ENCODE measurements at regions not wholly inside any gene's neighbourhood (a gene's known extent, or its start where the extent isn't known, plus 50 kb on each side); places are given as distances from the start of the nearest gene placed in this dataset.

GRCh38 chr16:65773301-65773874 is 593.1 kb upstream of the CDH5 start:
- Histone ChIP-seq H3K79me2 (ENCODE audit: control insufficient read depth, insufficient read depth, low read length) (no peaks in the 10 kb centered on the region), H3K27me3 (ENCODE audit: control insufficient read depth, insufficient read depth, low read length) (no peaks in the 10 kb centered on the region), H3K27ac (ENCODE audit: insufficient read depth, low read length) (no peak overlapping the region), H3K4me3 (replicated peaks in 1 of 4; ENCODE audit: control extremely low read depth in 1 of 4, insufficient read depth in 1 of 4, low read depth in 3 of 4, low read length in 4 of 4) (no peak overlapping the region), H3K4me1 (ENCODE audit: control insufficient read depth, extremely low read depth, insufficient read depth, low read length) (no peaks in the 10 kb centered on the region), H4K20me1 (ENCODE audit: control insufficient read depth, extremely low read depth, insufficient read depth, low read length) (no peaks in the 10 kb centered on the region), H3K4me2 (ENCODE audit: extremely low read depth, insufficient read depth, low read length) (no peak overlapping the region), H2AFZ (ENCODE audit: low read length) (no peak overlapping the region), H3K36me3 (ENCODE audit: control insufficient read depth, insufficient read depth, low read length) (no peaks in the 10 kb centered on the region), H3K9me3 (ENCODE audit: control insufficient read depth, insufficient read depth, low read depth, low read length) (no peaks in the 10 kb centered on the region), H3K9ac (ENCODE audit: insufficient read depth, low read length) (no peak overlapping the region)
- no peak for DNase-seq (ENCODE audit: low read depth in 2 of 2)
- TF ChIP-seq, protein P1, sequence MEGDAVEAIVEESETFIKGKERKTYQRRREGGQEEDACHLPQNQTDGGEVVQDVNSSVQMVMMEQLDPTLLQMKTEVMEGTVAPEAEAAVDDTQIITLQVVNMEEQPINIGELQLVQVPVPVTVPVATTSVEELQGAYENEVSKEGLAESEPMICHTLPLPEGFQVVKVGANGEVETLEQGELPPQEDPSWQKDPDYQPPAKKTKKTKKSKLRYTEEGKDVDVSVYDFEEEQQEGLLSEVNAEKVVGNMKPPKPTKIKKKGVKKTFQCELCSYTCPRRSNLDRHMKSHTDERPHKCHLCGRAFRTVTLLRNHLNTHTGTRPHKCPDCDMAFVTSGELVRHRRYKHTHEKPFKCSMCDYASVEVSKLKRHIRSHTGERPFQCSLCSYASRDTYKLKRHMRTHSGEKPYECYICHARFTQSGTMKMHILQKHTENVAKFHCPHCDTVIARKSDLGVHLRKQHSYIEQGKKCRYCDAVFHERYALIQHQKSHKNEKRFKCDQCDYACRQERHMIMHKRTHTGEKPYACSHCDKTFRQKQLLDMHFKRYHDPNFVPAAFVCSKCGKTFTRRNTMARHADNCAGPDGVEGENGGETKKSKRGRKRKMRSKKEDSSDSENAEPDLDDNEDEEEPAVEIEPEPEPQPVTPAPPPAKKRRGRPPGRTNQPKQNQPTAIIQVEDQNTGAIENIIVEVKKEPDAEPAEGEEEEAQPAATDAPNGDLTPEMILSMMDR (conservative IDR thresholded peaks at IDR 0.05 in 1 of 2, IDR thresholded peaks at IDR 0.05 in 1 of 2; ENCODE audit: low read depth in 1 of 2, low read length in 2 of 2), result no peak
- no peak for TF ChIP-seq EZH2 (IDR thresholded peaks at IDR 0.05; ENCODE audit: low read length, missing control alignments)

DNA sequence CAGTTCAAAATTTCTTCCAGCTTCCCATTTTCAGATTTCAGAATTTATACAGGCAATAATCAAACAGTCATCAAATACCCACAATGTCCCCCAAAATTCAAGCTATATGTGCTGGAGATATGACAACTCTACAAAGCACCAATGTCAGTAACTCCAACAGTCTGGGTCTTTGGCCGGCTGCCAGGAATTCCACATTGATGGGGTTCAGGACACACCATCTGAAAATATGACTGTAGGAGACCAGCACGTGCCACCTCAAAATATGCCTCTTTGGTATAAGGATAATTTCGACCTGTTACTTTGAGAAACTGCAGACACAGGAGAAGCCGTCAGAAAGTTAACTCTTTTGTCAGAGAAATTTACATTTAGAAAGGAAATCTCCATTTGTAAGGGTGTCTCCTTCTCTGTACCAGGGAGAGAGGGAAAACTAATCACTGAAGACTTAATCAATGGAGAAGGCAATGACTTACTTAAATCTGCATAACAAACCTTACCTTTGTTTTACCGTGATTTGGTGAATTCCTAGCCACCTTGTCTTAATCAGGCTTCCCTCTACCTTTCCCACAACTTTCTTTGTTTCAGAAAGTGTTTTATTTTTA is 594.3 kb upstream of the CDH5 start:
- Histone ChIP-seq H4K20me1 (ENCODE audit: control insufficient read depth, extremely low read depth, insufficient read depth, low read length) (no peaks in the 10 kb centered on the region), H3K4me2 (ENCODE audit: extremely low read depth, insufficient read depth, low read length) (no peak overlapping the region), H2AFZ (ENCODE audit: low read length) (no peak overlapping the region), H3K9ac (ENCODE audit: insufficient read depth, low read length) (no peak overlapping the region), H3K27ac (ENCODE audit: insufficient read depth, low read length) (no peak overlapping the region), H3K9me3 (ENCODE audit: control insufficient read depth, insufficient read depth, low read depth, low read length) (no peaks in the 10 kb centered on the region), H3K4me3 (replicated peaks in 1 of 4; ENCODE audit: control extremely low read depth in 1 of 4, insufficient read depth in 1 of 4, low read depth in 3 of 4, low read length in 4 of 4) (no peak overlapping the region), H3K36me3 (ENCODE audit: control insufficient read depth, insufficient read depth, low read length) (no peaks in the 10 kb centered on the region), H3K27me3 (ENCODE audit: control insufficient read depth, insufficient read depth, low read length) (no peaks in the 10 kb centered on the region), H3K4me1 (ENCODE audit: control insufficient read depth, extremely low read depth, insufficient read depth, low read length) (no peaks in the 10 kb centered on the region), H3K79me2 (ENCODE audit: control insufficient read depth, insufficient read depth, low read length) (no peaks in the 10 kb centered on the region)
- TF ChIP-seq EZH2 (IDR thresholded peaks at IDR 0.05; ENCODE audit: low read length, missing control alignments), result no peak
- TF ChIP-seq, protein P1 (conservative IDR thresholded peaks at IDR 0.05 in 1 of 2, IDR thresholded peaks at IDR 0.05 in 1 of 2; ENCODE audit: low read depth in 1 of 2, low read length in 2 of 2), result no peak
- DNase-seq (ENCODE audit: low read depth in 2 of 2), result no peak

- peak in 1 of 2 donors; percentile 84 for DNase-seq (ENCODE audit: low read depth in 2 of 2)
- Histone ChIP-seq H2AFZ (ENCODE audit: low read length) (no peak overlapping the region), H4K20me1 (ENCODE audit: control insufficient read depth, extremely low read depth, insufficient read depth, low read length) (no peaks in the 10 kb centered on the region), H3K27ac (ENCODE audit: insufficient read depth, low read length) (no peak overlapping the region), H3K27me3 (ENCODE audit: control insufficient read depth, insufficient read depth, low read length) (no peaks in the 10 kb centered on the region), H3K9me3 (ENCODE audit: control insufficient read depth, insufficient read depth, low read depth, low read length) (no peaks in the 10 kb centered on the region), H3K79me2 (ENCODE audit: control insufficient read depth, insufficient read depth, low read length) (no peaks in the 10 kb centered on the region), H3K9ac (ENCODE audit: insufficient read depth, low read length) (no peak overlapping the region), H3K4me2 (ENCODE audit: extremely low read depth, insufficient read depth, low read length) (no peak overlapping the region), H3K4me1 (ENCODE audit: control insufficient read depth, extremely low read depth, insufficient read depth, low read length) (no peaks in the 10 kb centered on the region), H3K4me3 (replicated peaks in 1 of 4; ENCODE audit: control extremely low read depth in 1 of 4, insufficient read depth in 1 of 4, low read depth in 3 of 4, low read length in 4 of 4) (no peak overlapping the region), H3K36me3 (ENCODE audit: control insufficient read depth, insufficient read depth, low read length) (no peaks in the 10 kb centered on the region)
- TF ChIP-seq EZH2 (IDR thresholded peaks at IDR 0.05; ENCODE audit: low read length, missing control alignments), result no peak
- TF ChIP-seq, protein P1 (conservative IDR thresholded peaks at IDR 0.05 in 1 of 2, IDR thresholded peaks at IDR 0.05 in 1 of 2; ENCODE audit: low read depth in 1 of 2, low read length in 2 of 2), result no peak
Observed at GRCh38 chr16:65771707-65772106, 594.8 kb upstream of the CDH5 start.
